HepG2 (cell line): ENCODE measurements at regions not wholly inside any gene's neighbourhood (a gene's known extent, or its start where the extent isn't known, plus 50 kb on each side); places are given as distances from the start of the nearest gene placed in this dataset.

Experiments
- ATAC-seq: fragments of 200-7000 bp; cut with Tn5 transposase; 3 replicates; pipeline ENCODE4 v1.9.1; 2020; ENCODE audit warnings: mild to moderate bottlenecking, moderate library complexity
- BruUV-seq: library from RNA; stranded (reverse); fragments of 400-500 nt; replicated peaks from 2 replicates; lab custom pipeline; 2021; lab: Mats Ljungman, UMichigan
- CTCF ChIA-PET: fragments of 300-600 bp; formaldehyde crosslinking; extraction: SDS; loops from one replicate; lab custom pipeline; 2021; ENCODE audit warnings: low total read pairs, inconsistent platforms, low intra/inter-chr PET ratio; lab: Yijun Ruan, JAX
- POLR2A ChIA-PET: fragments of 350-600 bp; sonication (Branson Sonifier 250); formaldehyde crosslinking; loops from one replicate; lab custom pipeline; 2020; ENCODE audit warnings: antibody characterized with exemption, inconsistent platforms; lab: Yijun Ruan, JAX
- DNase-seq: peaks from one replicate; pipeline ENCODE4 v3.0.0-alpha.2; 2015; ENCODE audit warnings: low spot score
- FAIRE-seq: peaks from 3 replicates; lab custom pipeline; 2011; peaks lifted over from hg19 to GRCh38; lab: Jason Lieb, UNC
- H2AFZ ChIP-seq: one replicate; pipeline ENCODE4 v1.6.1; 2011; ENCODE audit warnings: low read length, inconsistent platforms
- H3K27ac ChIP-seq: fragments of 300-600 bp; 3 replicates; pipeline ENCODE4 v1.8.0; 2011; ENCODE audit warnings: mixed run types, mild to moderate bottlenecking, mixed read lengths, low read length, inconsistent platforms; ENCODE audit not compliant: insufficient read depth; ENCODE audit errors: extremely low read length
- H3K27me3 ChIP-seq, 2 experiments: fragments of 200-600 bp in 1 of 2; 2 replicates in 1 of 2; 3 replicates in 1 of 2; pipeline versions ENCODE4 v1.6.0 to v1.8.0; 2011; ENCODE audit warnings: low read length in 2 of 2, mild to moderate bottlenecking in 2 of 2, moderate library complexity in 2 of 2, inconsistent platforms in 1 of 2; ENCODE audit not compliant: insufficient read depth in 2 of 2, control insufficient read depth in 1 of 2
- H3K36me3 ChIP-seq, 2 experiments: fragments of 200-600 bp in 1 of 2; replicated peaks in 1 of 2; 2 replicates in 1 of 2; 3 replicates in 1 of 2; pipeline versions ENCODE4 v1.5.1 to v1.8.0; 2011; ENCODE audit warnings: low read length in 2 of 2, inconsistent platforms in 1 of 2; ENCODE audit not compliant: insufficient read depth in 2 of 2, control insufficient read depth in 1 of 2
- H3K4me1 ChIP-seq: 2 replicates; pipeline ENCODE4 v1.5.1; 2012; ENCODE audit warnings: low read length, inconsistent platforms; ENCODE audit not compliant: insufficient read depth
- H3K4me2 ChIP-seq: 2 replicates; pipeline ENCODE4 v1.6.0; 2011; ENCODE audit warnings: low read depth, low read length, inconsistent platforms
- H3K4me3 ChIP-seq, 3 experiments: fragments of 200-600 bp in 1 of 3; sonication (generic), shearing (Covaris generic) in 1 of 3; replicated peaks in 1 of 3; 2 replicates each; pipeline ENCODE4 v1.5.1; 2011 to 2016; ENCODE audit warnings: low read length in 3 of 3, inconsistent platforms in 2 of 3, low read depth in 2 of 3, mild to moderate bottlenecking in 2 of 3, control low read depth in 1 of 3, mixed read lengths in 1 of 3; ENCODE audit not compliant: insufficient read depth in 1 of 3
- H3K79me2 ChIP-seq: one replicate; pipeline ENCODE4 v1.6.1; 2011; ENCODE audit warnings: low read length, inconsistent platforms; ENCODE audit not compliant: insufficient read depth
- H3K9ac ChIP-seq: 2 replicates; pipeline ENCODE4 v1.6.0; 2011; ENCODE audit warnings: mild to moderate bottlenecking, low read depth, low read length, inconsistent platforms; ENCODE audit not compliant: insufficient read depth
- H3K9me3 ChIP-seq: 2 replicates; pipeline ENCODE4 v1.5.1; 2012; ENCODE audit warnings: mild to moderate bottlenecking, low read length
- H4K20me1 ChIP-seq: 2 replicates; pipeline ENCODE4 v1.6.0; 2011; ENCODE audit warnings: inconsistent platforms, mild to moderate bottlenecking, low read length, moderate library complexity; ENCODE audit not compliant: insufficient read depth
- FIP1L1 ChIP-seq: fragments of 200-400 bp; formaldehyde crosslinking; IDR thresholded peaks from 2 replicates; pipeline ENCODE4 v1.6.1; 2018; ENCODE audit warnings: low read depth, mild to moderate bottlenecking, low read length, moderate library complexity, borderline replicate concordance; ENCODE audit not compliant: insufficient read depth
- FOXP1 ChIP-seq, 2 experiments: fragments of 450-650 bp in 1 of 2; IDR thresholded peaks; 2 replicates each; pipeline ENCODE4 v1.6.1; 2017 to 2018; ENCODE audit warnings: antibody characterized with exemption in 1 of 2
- SRSF4 ChIP-seq: fragments of 200-400 bp; formaldehyde crosslinking; IDR thresholded peaks from one replicate; pipeline ENCODE4 v1.6.1; 2018; ENCODE audit warnings: mild to moderate bottlenecking, low read depth, low read length, moderate library complexity; ENCODE audit not compliant: poor library complexity, severe bottlenecking
- TOPORS ChIP-seq: sonication (generic); formaldehyde crosslinking; IDR thresholded peaks from 2 replicates; pipeline ENCODE4 v1.8.0; 2023; ENCODE audit warnings: mild to moderate bottlenecking, missing genetic modification reagents
- ZBTB42 ChIP-seq: sonication (generic); formaldehyde crosslinking; IDR thresholded peaks from 2 replicates; pipeline ENCODE4 v1.5.0; 2020; ENCODE audit warnings: mild to moderate bottlenecking, missing genetic modification reagents
- ZNF264 ChIP-seq: sonication (generic); formaldehyde crosslinking; IDR thresholded peaks from 2 replicates; pipeline ENCODE4 v1.4.0; 2020; ENCODE audit warnings: missing genetic modification reagents
- ZNF546 ChIP-seq: sonication (generic); formaldehyde crosslinking; conservative IDR thresholded peaks from 2 replicates; pipeline ENCODE4 v1.8.1; 2023; ENCODE audit warnings: mild to moderate bottlenecking, missing genetic modification reagents
- ZNF547 ChIP-seq: sonication (generic); formaldehyde crosslinking; IDR thresholded peaks from 2 replicates; pipeline ENCODE4 v1.5.1; 2020; ENCODE audit warnings: mild to moderate bottlenecking, missing genetic modification reagents
- ZNF776 ChIP-seq: sonication (generic); formaldehyde crosslinking; IDR thresholded peaks from 2 replicates; pipeline ENCODE4 v1.4.0; 2020; ENCODE audit warnings: mild to moderate bottlenecking, missing genetic modification reagents
- ZSCAN22 ChIP-seq: sonication (generic); formaldehyde crosslinking; IDR thresholded peaks from 2 replicates; pipeline ENCODE4 v1.4.0; 2020; ENCODE audit warnings: mild to moderate bottlenecking, missing genetic modification reagents
- WGBS: methylation state at CpG from one replicate; pipeline ENCODE4 v1.1.6; 2017; ENCODE audit warnings: low lambda C conversion rate; 5-methylcytosine and 5-hydroxymethylcytosine counted together
- in situ Hi-C: cut with HindIII; loops from 2 replicates; pipeline ENCODE4 v1.10.0; 2017; ENCODE audit warnings: low pct_unique_long_range_greater_than_20kb; ENCODE audit not compliant: extremely low pct_ligation_motif_present
- intact Hi-C: fragments of 100-400 bp; cut with micrococcal nuclease; formaldehyde crosslinking; loops from one replicate; pipeline ENCODE4 v1.10.0; 2022; ENCODE audit not compliant: unreplicated experiment
- TF ChIP-seq, protein P1 (sequence below): sonication (generic); formaldehyde crosslinking; conservative IDR thresholded peaks from 2 replicates; pipeline ENCODE4 v1.4.0; 2020; ENCODE audit warnings: mild to moderate bottlenecking, missing genetic modification reagents, moderate library complexity
- TF ChIP-seq, protein P2 (sequence below): sonication (generic); formaldehyde crosslinking; IDR thresholded peaks from 2 replicates; pipeline ENCODE4 v1.5.0; 2020; ENCODE audit warnings: missing genetic modification reagents, mild to moderate bottlenecking, borderline replicate concordance
- TF ChIP-seq, protein P3 (sequence below): sonication (generic); formaldehyde crosslinking; IDR thresholded peaks from 2 replicates; pipeline ENCODE4 v1.4.0; 2020; ENCODE audit warnings: missing genetic modification reagents
- TF ChIP-seq, protein P4 (sequence below): sonication (generic); formaldehyde crosslinking; conservative IDR thresholded peaks from 2 replicates; pipeline ENCODE4 v1.8.0; 2022; ENCODE audit warnings: low read depth, missing genetic modification reagents
- TF ChIP-seq, protein P5 (sequence below): sonication (generic); formaldehyde crosslinking; IDR thresholded peaks from 2 replicates; pipeline ENCODE4 v1.8.1; 2023; ENCODE audit warnings: missing genetic modification reagents, inconsistent platforms, borderline replicate concordance

DNA sequence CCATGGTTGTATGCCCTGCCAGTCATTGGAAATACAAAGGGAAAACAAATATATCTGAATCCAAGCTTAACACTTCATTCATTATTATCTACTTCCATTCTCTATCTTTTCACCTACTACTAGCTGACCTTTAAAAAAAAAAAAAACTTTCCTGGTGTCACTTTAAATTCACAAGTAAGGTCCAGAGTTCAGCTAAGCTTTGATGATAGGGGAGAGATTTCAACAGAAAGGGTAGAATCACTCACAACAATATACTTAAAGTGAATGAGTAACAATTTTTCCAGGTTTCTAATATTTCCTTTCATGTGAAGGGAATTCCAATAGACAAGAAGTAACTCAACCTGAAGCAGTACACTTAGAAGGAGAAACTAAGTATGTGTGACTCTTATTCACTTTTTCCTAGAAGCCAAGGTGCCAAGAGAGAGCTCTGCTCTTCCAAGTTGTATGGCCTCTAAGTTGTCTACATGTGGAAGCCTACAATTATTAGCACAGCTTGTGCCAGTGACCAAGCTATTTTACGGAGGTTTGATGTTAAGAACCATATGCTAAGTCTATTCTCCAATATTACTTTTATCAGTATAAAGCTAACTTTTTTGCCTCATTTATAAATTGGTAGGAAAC is 371.7 kb downstream of the TENT5A start:
- Histone ChIP-seq H3K36me3 (no peaks in the 10 kb centered on the region), H3K9ac (peak overlapping the region; percentile 53), H3K79me2 (no peaks in the 10 kb centered on the region), H2AFZ (no peak overlapping the region), H3K9me3 (no peaks in the 10 kb centered on the region), H3K27ac (peak overlapping the region; percentile 85), H3K4me2 (peak overlapping the region; percentile 61), H3K27me3 (no peaks in the 10 kb centered on the region), H3K4me3 (peak overlapping the region in 2 of 3 experiments; percentile 20 to 55; a peak in 2 of 6 replicates), H4K20me1 (no peaks in the 10 kb centered on the region), H3K4me1 (peaks cover 61% of the 10 kb centered on the region)
- ChIA-PET POLR2A (interaction anchor here (1.1 kb wide), 1 partner anchor 868 kb away, joined by 3 read pairs; no protein-coding TSS in a partner anchor), CTCF (no interaction called here)
- no TSS peak for BruUV-seq
- DNase-seq, result peak; percentile 77
- in situ Hi-C loops (no loop called here), intact Hi-C loops (loop anchor here (1.0 to 10.0 kb wide), 3 partner anchors 110 to 866 kb away; partner anchors contain the start of genes IBTK and TENT5A)
- 0% methylated on average over 1 of the region's 1 CpG for WGBS
- FAIRE-seq, result peak; percentile 12
- peak; percentile 76 for ATAC-seq
- TF ChIP-seq, protein P1, sequence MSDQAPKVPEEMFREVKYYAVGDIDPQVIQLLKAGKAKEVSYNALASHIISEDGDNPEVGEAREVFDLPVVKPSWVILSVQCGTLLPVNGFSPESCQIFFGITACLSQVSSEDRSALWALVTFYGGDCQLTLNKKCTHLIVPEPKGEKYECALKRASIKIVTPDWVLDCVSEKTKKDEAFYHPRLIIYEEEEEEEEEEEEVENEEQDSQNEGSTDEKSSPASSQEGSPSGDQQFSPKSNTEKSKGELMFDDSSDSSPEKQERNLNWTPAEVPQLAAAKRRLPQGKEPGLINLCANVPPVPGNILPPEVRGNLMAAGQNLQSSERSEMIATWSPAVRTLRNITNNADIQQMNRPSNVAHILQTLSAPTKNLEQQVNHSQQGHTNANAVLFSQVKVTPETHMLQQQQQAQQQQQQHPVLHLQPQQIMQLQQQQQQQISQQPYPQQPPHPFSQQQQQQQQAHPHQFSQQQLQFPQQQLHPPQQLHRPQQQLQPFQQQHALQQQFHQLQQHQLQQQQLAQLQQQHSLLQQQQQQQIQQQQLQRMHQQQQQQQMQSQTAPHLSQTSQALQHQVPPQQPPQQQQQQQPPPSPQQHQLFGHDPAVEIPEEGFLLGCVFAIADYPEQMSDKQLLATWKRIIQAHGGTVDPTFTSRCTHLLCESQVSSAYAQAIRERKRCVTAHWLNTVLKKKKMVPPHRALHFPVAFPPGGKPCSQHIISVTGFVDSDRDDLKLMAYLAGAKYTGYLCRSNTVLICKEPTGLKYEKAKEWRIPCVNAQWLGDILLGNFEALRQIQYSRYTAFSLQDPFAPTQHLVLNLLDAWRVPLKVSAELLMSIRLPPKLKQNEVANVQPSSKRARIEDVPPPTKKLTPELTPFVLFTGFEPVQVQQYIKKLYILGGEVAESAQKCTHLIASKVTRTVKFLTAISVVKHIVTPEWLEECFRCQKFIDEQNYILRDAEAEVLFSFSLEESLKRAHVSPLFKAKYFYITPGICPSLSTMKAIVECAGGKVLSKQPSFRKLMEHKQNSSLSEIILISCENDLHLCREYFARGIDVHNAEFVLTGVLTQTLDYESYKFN (CRISPR knock-in tag), result peak; percentile 85
- TF ChIP-seq ZNF546 (no peak), FIP1L1 (no peak), ZSCAN22 (CRISPR knock-in tag) (no peak), ZNF264 (no peak), SRSF4 (no peak), ZNF547 (CRISPR knock-in tag) (no peak), ZNF776 (CRISPR knock-in tag) (no peak), FOXP1 (IDR thresholded peaks at IDR 0.05) (no peak), FOXP1 (CRISPR knock-in tag; IDR thresholded peaks at IDR 0.05) (peak; percentile 42; the same call in 1 of the 2 replicates), ZBTB42 (CRISPR knock-in tag) (no peak), TOPORS (CRISPR knock-in tag) (no peak)
- TF ChIP-seq, protein P2, sequence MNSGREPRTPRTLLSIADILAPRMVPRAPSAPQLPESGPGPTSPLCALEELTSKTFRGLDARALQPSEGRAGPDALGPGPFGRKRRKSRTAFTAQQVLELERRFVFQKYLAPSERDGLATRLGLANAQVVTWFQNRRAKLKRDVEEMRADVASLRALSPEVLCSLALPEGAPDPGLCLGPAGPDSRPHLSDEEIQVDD (CRISPR knock-in tag), result no peak
- TF ChIP-seq, protein P3, sequence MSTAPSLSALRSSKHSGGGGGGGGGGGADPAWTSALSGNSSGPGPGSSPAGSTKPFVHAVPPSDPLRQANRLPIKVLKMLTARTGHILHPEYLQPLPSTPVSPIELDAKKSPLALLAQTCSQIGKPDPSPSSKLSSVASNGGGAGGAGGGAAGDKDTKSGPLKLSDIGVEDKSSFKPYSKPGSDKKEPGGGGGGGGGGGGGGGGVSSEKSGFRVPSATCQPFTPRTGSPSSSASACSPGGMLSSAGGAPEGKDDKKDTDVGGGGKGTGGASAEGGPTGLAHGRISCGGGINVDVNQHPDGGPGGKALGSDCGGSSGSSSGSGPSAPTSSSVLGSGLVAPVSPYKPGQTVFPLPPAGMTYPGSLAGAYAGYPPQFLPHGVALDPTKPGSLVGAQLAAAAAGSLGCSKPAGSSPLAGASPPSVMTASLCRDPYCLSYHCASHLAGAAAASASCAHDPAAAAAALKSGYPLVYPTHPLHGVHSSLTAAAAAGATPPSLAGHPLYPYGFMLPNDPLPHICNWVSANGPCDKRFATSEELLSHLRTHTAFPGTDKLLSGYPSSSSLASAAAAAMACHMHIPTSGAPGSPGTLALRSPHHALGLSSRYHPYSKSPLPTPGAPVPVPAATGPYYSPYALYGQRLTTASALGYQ, result no peak
- TF ChIP-seq, protein P4, sequence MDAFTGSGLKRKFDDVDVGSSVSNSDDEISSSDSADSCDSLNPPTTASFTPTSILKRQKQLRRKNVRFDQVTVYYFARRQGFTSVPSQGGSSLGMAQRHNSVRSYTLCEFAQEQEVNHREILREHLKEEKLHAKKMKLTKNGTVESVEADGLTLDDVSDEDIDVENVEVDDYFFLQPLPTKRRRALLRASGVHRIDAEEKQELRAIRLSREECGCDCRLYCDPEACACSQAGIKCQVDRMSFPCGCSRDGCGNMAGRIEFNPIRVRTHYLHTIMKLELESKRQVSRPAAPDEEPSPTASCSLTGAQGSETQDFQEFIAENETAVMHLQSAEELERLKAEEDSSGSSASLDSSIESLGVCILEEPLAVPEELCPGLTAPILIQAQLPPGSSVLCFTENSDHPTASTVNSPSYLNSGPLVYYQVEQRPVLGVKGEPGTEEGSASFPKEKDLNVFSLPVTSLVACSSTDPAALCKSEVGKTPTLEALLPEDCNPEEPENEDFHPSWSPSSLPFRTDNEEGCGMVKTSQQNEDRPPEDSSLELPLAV (CRISPR knock-in tag), result no peak
- TF ChIP-seq, protein P5, sequence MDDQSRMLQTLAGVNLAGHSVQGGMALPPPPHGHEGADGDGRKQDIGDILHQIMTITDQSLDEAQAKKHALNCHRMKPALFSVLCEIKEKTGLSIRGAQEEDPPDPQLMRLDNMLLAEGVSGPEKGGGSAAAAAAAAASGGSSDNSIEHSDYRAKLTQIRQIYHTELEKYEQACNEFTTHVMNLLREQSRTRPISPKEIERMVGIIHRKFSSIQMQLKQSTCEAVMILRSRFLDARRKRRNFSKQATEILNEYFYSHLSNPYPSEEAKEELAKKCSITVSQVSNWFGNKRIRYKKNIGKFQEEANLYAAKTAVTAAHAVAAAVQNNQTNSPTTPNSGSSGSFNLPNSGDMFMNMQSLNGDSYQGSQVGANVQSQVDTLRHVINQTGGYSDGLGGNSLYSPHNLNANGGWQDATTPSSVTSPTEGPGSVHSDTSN, result no peak
